Activated CD4-positive, alpha-beta memory T cell treated with anti-CD3 and anti-CD28 coated beads, Interleukin-2, amount 10 ng/mL, durations not matched to agents 7 days and 5 days (primary cell): ENCODE measurements at regions not wholly inside any gene's neighbourhood (a gene's known extent, or its start where the extent isn't known, plus 50 kb on each side); places are given as distances from the start of the nearest gene placed in this dataset.
"Not testable (repeated sequence)": the region's sequence is repeated elsewhere in the genome, so short reads cannot be mapped to it uniquely, and the experiment has no call there.

Source experiments
- CTCF ChIA-PET: fragments of 350-600 bp; sonication (Branson Sonifier 250); formaldehyde crosslinking; loops from one replicate; lab custom pipeline; 2021; ENCODE audit warnings: antibody characterized with exemption, inconsistent platforms; lab: Charles Lee
- POLR2A ChIA-PET: fragments of 350-600 bp; sonication (Branson Sonifier 250); formaldehyde crosslinking; loops from one replicate; lab custom pipeline; 2021; ENCODE audit warnings: antibody characterized with exemption; lab: Charles Lee
- DNase-seq: peaks from one replicate; pipeline ENCODE4 v3.0.0-alpha.2; 2020
- H3K27ac Mint-ChIP-seq: one replicate; pipeline ENCODE4 v1.8.0; 2021; ENCODE audit warnings: mild to moderate bottlenecking, mixed read lengths
- H3K27me3 Mint-ChIP-seq: one replicate; pipeline ENCODE4 v1.8.0; 2021; ENCODE audit warnings: mixed read lengths
- H3K36me3 Mint-ChIP-seq: one replicate; pipeline ENCODE4 v1.8.0; 2021; ENCODE audit warnings: low read depth, mixed read lengths
- H3K4me1 Mint-ChIP-seq: one replicate; pipeline ENCODE4 v1.8.0; 2021; ENCODE audit warnings: mixed read lengths
- H3K4me3 Mint-ChIP-seq: one replicate; pipeline ENCODE4 v1.8.0; 2021; ENCODE audit warnings: mild to moderate bottlenecking, mixed read lengths
- H3K9me3 Mint-ChIP-seq: one replicate; pipeline ENCODE4 v1.8.0; 2021; ENCODE audit warnings: mixed read lengths

DNA sequence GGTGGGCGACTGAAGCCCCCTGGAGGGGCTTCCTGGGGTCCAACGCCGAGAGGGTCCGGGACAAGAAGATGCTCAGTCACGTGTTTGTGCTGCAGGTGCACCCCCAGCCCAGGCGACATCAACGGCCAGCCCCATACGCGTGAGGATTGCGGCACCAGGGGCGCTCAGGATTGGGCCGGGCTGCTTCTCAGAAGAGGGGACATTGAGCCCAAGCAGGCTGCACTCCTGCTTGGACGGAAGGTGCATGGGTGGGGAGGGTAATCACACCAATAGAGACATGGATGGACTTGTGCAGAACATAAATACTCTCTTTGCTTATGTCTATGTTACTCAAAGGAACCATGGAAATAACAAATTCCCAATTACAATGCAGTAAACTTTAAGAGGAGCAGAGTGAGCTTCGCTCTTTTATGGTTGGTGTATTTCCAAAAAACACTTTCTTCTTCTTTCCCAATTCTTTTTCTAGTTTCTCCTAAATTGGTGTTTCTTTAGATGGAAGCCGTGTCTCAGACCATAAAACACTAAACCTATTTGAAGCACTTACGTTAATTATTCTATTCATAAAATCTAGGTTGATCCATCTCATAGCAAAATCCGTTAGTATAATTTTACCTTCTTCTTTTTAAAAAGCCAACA lies 182.7 kb downstream of the GOLGA6L6 start:
- POLR2A ChIA-PET = no interaction called here
- no peak for DNase-seq
- Mint-ChIP-seq H3K4me1 (peaks cover 3% of the 10 kb centered on the region), H3K27ac (no peak overlapping the region), H3K27me3 (peaks cover 2% of the 10 kb centered on the region), H3K36me3 (no peaks in the 10 kb centered on the region), H3K9me3 (no peaks in the 10 kb centered on the region), H3K4me3 (no peak overlapping the region)
- CTCF ChIA-PET = interaction anchor here (6.2 kb wide), 1 partner anchor 1865 kb away, joined by 101 read pairs; no protein-coding TSS in a partner anchor

DNA sequence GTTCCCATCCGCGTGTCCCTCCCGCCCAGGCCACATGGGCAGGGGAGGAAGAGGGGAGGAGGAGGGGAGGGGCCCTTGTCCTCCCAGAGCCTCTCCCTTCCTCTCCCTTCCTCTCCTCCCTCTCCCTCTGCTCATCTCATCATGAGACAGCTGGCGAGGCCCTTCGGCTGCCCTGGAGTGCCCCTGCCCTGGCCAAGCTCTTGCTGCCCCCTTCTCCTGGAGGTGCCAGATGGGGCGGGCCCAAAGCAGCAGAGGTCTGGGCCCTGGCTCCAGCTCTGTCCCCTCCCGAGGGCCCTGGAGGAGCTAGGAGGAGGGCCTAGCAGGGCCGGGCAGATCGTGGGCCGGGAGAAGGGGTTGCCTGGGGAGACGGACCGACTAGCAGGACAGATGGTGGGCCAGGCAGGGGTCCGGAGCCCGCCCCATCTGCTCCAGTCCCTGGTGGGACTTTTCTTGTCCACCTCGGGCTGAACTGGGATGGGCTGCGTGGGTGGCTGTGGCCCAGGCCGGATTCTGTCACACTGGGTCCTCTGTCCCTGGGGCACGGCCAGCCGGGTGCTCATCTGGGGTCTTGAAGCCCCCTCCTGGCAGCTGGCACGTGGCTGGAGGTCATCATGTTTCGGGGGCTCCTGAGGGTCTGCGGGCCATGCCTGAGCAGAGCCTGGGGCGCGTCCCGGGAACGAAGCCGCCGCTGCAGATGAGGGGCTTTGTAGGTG lies 183.4 kb downstream of the GOLGA6L6 start:
- Mint-ChIP-seq H3K36me3 (no peaks in the 10 kb centered on the region), H3K9me3 (no peaks in the 10 kb centered on the region), H3K4me3 (no peak overlapping the region), H3K27me3 (peaks cover 2% of the 10 kb centered on the region), H3K4me1 (peaks cover 3% of the 10 kb centered on the region), H3K27ac (no peak overlapping the region)
- CTCF ChIA-PET = interaction anchor here (6.2 kb wide), 1 partner anchor 1866 kb away, joined by 101 read pairs; no protein-coding TSS in a partner anchor
- DNase-seq = no peak
- POLR2A ChIA-PET = interaction anchor here (1.1 kb wide), 1 partner anchor 1865 kb away, joined by 3 read pairs; no protein-coding TSS in a partner anchor

DNA sequence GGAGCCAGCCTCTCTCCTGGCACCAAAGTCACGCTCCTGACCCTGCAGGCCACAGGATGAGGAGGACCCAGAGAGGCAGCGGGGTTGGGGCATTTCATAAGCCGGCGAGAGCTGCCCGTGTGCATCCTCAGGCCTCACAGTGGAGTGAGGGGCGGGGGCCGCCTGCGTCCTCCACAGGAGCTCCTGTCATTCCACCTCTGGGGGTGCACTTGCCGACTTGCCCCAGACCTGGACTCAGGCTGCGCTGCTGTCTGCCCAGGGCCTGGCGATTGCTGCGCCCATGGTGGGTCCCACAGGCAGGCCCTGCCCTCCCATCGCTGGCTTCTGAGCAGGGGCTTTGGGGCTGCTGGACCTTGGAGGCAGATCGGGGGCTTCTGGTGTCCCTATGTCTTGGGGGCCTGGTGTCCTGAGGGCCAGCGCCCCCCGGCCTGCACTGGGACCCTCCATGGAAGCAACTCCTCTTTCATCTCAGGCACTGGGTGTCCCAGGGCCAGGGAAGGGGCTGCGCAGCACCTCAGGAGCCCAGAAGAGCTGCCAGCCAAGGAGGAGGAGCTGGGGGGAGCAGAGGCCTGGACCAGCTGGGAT lies 184.0 kb downstream of the GOLGA6L6 start:
- peaks cover 6% of the 10 kb centered on the region for H3K4me1 Mint-ChIP-seq
- no peak for DNase-seq
- no peak overlapping the region for H3K4me3 Mint-ChIP-seq
- peaks cover 2% of the 10 kb centered on the region for H3K27me3 Mint-ChIP-seq
- no peaks in the 10 kb centered on the region for H3K36me3 Mint-ChIP-seq
- CTCF ChIA-PET = interaction anchor here (6.2 kb wide), 1 partner anchor 1866 kb away, joined by 101 read pairs; no protein-coding TSS in a partner anchor
- POLR2A ChIA-PET = interaction anchor here (1.1 kb wide), 1 partner anchor 1865 kb away, joined by 3 read pairs; no protein-coding TSS in a partner anchor
- no peak overlapping the region for H3K27ac Mint-ChIP-seq
- H3K9me3 Mint-ChIP-seq = no peaks in the 10 kb centered on the region

DNA sequence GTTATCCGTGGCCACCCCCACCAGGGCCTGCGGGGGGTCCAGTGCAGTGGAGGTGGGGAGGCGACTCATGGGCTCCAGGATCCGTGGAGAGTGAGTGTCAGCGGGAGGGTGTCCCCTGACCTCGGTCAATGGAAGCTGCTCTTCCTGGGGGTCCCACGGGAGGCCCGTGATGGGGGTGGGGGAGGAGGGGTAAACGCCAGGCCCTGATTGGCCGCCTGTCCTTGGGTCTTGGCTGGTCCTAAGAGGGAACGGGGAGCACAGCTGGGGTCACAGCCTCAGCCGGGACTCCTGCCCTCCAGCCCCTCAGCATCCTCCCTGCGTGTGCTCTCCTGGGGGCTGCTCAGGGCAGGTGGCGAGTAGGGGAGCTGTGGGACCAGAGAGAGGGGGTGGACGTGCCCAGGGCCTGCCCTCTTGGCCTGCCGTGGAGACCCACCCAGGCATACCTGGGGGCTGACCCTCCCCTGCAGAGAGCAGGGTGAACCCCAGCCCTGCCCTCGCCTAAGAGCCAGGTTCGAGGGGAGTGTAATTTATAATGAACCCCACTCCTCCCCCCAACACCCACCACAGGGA lies 184.6 kb downstream of the GOLGA6L6 start:
- H3K4me3 Mint-ChIP-seq = no peak overlapping the region
- no peak for DNase-seq
- H3K9me3 Mint-ChIP-seq = no peaks in the 10 kb centered on the region
- POLR2A ChIA-PET = interaction anchor here (1.1 kb wide), 1 partner anchor 1866 kb away, joined by 3 read pairs; no protein-coding TSS in a partner anchor
- CTCF ChIA-PET = interaction anchor here (1.0 to 6.2 kb wide), 2 partner anchors 1867 to 1904 kb away, joined by 3 to 101 read pairs; no protein-coding TSS in a partner anchor
- peaks cover 2% of the 10 kb centered on the region for H3K27me3 Mint-ChIP-seq
- peaks cover 8% of the 10 kb centered on the region for H3K4me1 Mint-ChIP-seq
- no peaks in the 10 kb centered on the region for H3K36me3 Mint-ChIP-seq
- H3K27ac Mint-ChIP-seq = no peak overlapping the region

DNA sequence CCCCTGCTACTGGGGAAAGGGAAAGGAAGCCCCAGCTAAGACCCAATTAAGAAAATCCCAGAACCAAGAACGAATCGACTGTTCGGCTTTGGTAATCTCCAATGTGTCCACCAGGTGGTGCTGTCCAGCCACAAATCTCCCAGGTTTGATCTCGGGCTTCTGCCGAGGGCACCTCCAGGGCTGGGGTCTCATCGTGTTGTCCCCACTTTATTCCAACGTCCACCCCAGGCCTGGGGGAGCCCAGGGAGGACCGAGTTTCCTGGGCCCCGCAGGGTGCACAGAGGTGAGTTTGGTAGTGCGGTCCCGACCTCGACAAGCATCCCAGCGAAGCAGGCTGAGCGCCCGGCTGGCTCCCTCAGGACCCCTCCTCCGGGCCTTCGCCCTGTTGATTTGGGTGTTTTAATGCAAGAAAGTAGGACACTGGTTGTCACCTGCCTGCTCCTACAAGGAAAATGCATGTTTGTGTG lies 185.1 kb downstream of the GOLGA6L6 start:
- H3K4me1 Mint-ChIP-seq = peaks cover 10% of the 10 kb centered on the region
- POLR2A ChIA-PET = no interaction called here
- H3K27ac Mint-ChIP-seq = no peak overlapping the region

DNA sequence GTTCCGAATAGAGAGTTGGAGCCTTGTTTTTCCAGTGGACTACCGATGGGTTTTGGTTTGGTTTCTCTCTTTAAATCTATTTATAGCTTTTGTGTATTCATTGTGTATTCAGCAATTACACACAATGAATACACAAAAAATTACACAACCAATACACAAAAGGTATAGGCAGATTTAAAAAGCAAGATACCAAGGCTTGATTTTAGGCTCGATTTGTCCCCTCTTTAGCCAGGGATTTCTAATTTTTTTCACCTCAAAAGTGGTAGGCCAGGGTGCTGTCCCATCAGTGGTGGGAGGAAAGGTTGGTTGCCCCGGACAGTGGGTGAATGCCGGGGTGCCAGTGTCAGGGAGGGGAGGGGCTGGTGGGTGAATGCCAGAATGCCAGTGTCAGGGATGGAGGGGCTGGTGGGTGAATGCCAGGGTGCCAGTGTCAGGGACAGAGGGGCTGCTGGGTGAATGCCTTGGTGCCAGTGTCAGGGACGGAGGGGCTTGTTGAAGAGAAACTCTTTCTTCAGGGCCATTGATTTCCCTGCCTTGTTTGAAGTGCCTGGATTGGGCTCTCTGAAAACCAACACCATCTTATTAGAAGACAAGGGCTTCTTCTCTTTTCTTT lies 186.2 kb downstream of the GOLGA6L6 start:
- DNase-seq = peak; percentile 16
- ChIA-PET POLR2A (interaction anchor here (0.6 kb wide), 1 partner anchor 1866 kb away, joined by 3 read pairs; no protein-coding TSS in a partner anchor), CTCF (interaction anchor here (1.0 to 6.2 kb wide), 3 partner anchors 9 to 1873 kb away, joined by 3 to 101 read pairs (median 7); no protein-coding TSS in a partner anchor)
- H3K4me3 Mint-ChIP-seq = no peak overlapping the region
- no peak overlapping the region for H3K27ac Mint-ChIP-seq
- H3K9me3 Mint-ChIP-seq = no peaks in the 10 kb centered on the region
- peaks cover 10% of the 10 kb centered on the region for H3K4me1 Mint-ChIP-seq
- H3K36me3 Mint-ChIP-seq = no peaks in the 10 kb centered on the region
- peaks cover 3% of the 10 kb centered on the region for H3K27me3 Mint-ChIP-seq

More for the DNA sequence above, 185.1 kb downstream of the GOLGA6L6 start:
- DNase-seq = peak; percentile 79
- CTCF ChIA-PET = interaction anchor here (0.6 to 6.2 kb wide), 5 partner anchors 8 to 1927 kb away, joined by 3 to 101 read pairs (median 3); no protein-coding TSS in a partner anchor
- no peaks in the 10 kb centered on the region for H3K36me3 Mint-ChIP-seq
- no peaks in the 10 kb centered on the region for H3K9me3 Mint-ChIP-seq
- H3K4me3 Mint-ChIP-seq = no peak overlapping the region
- H3K27me3 Mint-ChIP-seq = peaks cover 2% of the 10 kb centered on the region

DNA sequence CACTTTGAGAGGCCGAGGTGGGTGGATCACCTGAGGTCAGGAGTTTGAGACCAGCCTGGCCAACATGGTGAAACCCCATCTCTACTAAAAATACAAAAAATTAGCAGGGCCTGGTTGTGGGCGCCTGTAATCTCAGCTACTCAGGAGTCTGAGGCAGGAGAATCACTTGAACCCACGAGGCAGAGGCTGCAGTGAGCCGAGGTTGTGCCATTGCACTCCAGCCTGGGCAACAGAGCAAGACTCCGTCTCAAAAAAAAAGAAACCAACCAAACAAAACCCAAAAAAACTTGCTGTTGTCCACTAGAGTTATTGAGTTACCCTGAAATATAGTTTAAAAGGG lies 186.7 kb downstream of the GOLGA6L6 start:
- H3K4me1 Mint-ChIP-seq, H3K36me3 Mint-ChIP-seq: not testable (repeated sequence)
- POLR2A ChIA-PET = interaction anchor here (1.2 kb wide), 1 partner anchor 1868 kb away, joined by 3 read pairs; no protein-coding TSS in a partner anchor

DNA sequence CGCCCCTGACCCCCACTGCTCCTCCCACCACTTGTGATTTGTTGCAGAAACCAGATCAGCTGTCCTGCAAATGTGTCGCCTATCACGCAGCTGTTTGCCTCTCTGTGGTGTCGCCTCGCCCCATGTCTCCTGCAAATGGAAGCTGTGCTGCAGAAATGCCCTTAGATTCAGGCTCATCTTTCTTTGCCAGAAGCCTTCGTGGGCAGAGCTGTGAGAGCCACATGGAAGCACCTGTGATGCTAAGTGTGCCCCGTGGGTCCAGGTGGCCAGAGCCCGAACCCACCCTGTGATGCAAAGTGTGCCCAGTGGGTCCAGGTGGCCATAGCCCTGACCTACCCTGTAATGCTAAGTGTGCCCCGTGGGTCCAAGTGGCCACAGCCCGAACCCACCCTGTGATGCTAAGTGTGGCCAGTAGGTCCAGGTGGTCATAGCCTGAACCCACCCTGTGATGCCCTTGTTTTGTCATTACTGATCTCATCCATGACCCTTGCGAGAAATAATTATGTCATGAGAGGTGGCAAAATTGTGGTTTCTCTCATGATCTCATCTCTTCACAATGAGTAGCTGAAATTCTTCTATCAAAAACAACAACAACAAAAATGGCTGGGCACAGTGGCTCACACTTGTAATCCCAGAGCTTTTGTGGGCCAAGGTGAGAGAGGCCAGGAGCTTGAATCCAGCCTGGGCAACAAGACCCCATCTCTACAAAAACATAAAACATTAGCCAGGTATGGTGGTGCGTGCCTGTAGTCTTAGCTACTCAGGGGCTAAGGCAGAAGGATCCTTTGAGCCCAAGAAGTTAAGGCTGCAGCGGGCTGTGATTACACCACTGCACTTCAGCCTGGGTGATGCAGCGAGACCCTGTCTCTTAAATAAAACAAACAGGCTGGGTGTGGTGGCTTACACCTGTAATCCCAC lies 187.4 kb downstream of the GOLGA6L6 start:
- H3K9me3 Mint-ChIP-seq = no peaks in the 10 kb centered on the region
- ChIA-PET POLR2A (interaction anchor here (1.2 kb wide), 1 partner anchor 1869 kb away, joined by 3 read pairs; no protein-coding TSS in a partner anchor), CTCF (interaction anchor here (0.7 to 6.2 kb wide), 4 partner anchors 9 to 1911 kb away, joined by 3 to 101 read pairs (median 3); no protein-coding TSS in a partner anchor)
- peak; percentile 17 for DNase-seq
- no peak overlapping the region for H3K27ac Mint-ChIP-seq
- H3K27me3 Mint-ChIP-seq = peaks cover 3% of the 10 kb centered on the region
- no peak overlapping the region for H3K4me3 Mint-ChIP-seq
- peaks cover 10% of the 10 kb centered on the region for H3K4me1 Mint-ChIP-seq
- H3K36me3 Mint-ChIP-seq = no peaks in the 10 kb centered on the region

More for the DNA sequence above, 186.7 kb downstream of the GOLGA6L6 start:
- DNase-seq, H3K9me3 Mint-ChIP-seq, H3K27ac Mint-ChIP-seq, H3K27me3 Mint-ChIP-seq, H3K4me3 Mint-ChIP-seq: not testable (repeated sequence)
- CTCF ChIA-PET = interaction anchor here (0.8 to 6.2 kb wide), 3 partner anchors 9 to 1910 kb away, joined by 3 to 101 read pairs (median 3); no protein-coding TSS in a partner anchor

DNA sequence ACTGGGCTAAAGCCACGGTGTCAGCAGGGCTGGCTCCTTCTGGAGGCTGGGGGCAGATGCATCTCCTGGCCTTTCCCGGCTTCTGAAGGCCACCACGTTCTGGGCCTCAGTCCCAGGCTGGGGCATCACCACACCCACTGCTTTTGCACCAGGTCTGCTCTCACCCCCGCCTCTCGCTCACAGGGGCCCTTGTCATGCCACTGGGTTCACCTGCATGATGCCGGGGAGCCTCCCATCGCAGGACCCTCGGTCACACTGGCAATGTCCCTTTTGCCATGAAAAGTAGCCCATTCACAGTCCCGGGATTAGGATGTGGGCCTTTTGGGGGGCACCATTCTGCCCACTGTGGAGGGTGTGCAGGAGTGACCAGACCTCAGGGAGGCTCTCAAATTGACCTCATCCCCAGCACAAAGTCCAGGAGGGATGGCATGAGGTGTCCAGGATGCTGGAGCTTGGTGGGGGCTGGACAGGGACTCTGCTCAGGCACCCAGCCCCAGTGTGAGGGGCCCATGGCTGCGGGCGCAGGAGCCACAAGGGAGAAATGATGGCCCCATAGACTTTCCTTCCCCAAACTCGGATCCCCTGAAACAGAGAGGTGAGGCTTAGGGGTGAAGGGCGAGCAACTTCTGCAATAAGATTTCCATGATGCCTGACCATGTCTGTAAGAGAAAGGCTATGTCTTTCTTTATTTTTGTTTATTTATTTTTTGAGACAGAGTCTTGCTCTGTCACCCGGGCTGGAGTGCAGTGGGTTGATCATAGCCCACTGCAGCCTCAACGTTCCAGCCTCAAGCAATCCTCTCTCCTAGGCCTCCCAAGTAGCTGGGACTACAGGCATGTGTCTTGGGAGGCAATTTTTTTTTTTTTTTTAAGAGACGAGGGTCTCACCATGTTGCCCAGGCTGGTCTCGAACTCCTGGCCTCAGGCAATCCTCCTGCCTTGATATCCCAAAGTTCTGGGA lies 189.1 kb downstream of the GOLGA6L6 start:
- Mint-ChIP-seq H3K27me3 (peaks cover 3% of the 10 kb centered on the region), H3K4me1 (peaks cover 10% of the 10 kb centered on the region), H3K36me3 (no peaks in the 10 kb centered on the region), H3K4me3 (no peak overlapping the region), H3K9me3 (no peaks in the 10 kb centered on the region), H3K27ac (no peak overlapping the region)
- POLR2A ChIA-PET = no interaction called here
- DNase-seq = peak; percentile 15
- CTCF ChIA-PET = interaction anchor here (6.2 kb wide), 1 partner anchor 1871 kb away, joined by 101 read pairs; no protein-coding TSS in a partner anchor

DNA sequence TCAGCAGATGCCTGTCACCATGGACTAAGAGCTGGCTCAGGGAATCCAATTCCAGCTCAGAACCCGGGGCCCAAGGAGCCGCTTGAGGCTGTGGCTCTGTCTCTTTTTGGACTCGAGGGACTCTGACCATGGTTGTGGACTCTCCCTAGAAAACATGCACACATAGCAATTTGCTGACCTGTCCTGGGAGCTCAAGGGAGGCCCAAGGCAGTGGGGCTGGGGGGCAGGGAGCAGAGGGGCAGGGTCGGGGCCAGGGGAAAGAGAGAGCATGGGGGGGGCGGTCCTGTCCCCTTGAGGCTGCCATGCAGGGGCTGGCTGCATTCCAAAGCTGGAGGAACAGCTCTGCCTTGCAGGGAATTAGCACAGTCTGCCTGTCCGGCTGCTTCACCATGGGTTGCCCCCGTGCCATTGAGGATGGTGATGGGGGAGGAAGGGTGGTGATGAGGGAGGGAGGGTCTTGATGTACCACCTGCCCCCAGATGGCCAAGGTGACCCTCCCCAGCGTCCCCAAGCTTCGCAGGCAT lies 190.1 kb downstream of the GOLGA6L6 start:
- ChIA-PET POLR2A (no interaction called here), CTCF (no interaction called here)
- Mint-ChIP-seq H3K4me1 (peaks cover 9% of the 10 kb centered on the region), H3K4me3 (no peak overlapping the region), H3K36me3 (no peaks in the 10 kb centered on the region), H3K27ac (no peak overlapping the region), H3K9me3 (no peaks in the 10 kb centered on the region), H3K27me3 (peaks cover 3% of the 10 kb centered on the region)
- peak; percentile 16 for DNase-seq
